SH-SY5Y (cell line): ENCODE measurements at regions not wholly inside any gene's neighbourhood (a gene's known extent, or its start where the extent isn't known, plus 50 kb on each side); places are given as distances from the start of the nearest gene placed in this dataset.

Source experiments
- GATA2 ChIP-seq: IDR thresholded peaks from 2 replicates; pipeline ENCODE4 v1.6.1; 2011; ENCODE audit warnings: mild to moderate bottlenecking, low read depth, low read length
- GATA3 ChIP-seq: IDR thresholded peaks from 2 replicates; pipeline ENCODE4 v1.6.1; 2011; ENCODE audit warnings: low read depth, mild to moderate bottlenecking, low read length, moderate library complexity

- TF ChIP-seq GATA2, result no peak
- no peak for TF ChIP-seq GATA3
Measured at GRCh38 chr2:105537920-105538319, 139.1 kb upstream of the FHL2 start.
